ENCODE measurements at regions not wholly inside any gene's neighbourhood (a gene's known extent, or its start where the extent isn't known, plus 50 kb on each side); places are given as distances from the start of the nearest gene placed in this dataset.

DNA sequence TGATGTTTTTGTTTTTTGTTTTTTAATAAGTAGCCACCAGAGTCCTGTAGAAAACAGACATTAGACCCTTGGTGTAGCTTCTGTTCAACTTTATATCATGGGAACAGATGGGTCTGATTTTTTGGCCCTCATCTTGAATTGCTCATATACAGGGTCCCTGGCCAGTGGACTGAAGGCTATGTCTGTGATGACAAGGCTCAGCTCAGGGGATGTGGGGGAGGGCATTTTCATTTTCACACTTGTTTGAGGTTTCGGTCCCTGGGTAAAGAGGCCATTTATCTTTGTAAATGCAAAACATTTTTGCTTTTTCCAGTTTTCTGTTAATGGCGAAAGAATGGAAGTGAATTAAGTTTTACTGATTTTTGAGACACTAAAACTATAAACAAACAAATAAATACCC is 257.6 kb upstream of the PHYHIPL start:
- TF ChIP-seq, protein P1, sequence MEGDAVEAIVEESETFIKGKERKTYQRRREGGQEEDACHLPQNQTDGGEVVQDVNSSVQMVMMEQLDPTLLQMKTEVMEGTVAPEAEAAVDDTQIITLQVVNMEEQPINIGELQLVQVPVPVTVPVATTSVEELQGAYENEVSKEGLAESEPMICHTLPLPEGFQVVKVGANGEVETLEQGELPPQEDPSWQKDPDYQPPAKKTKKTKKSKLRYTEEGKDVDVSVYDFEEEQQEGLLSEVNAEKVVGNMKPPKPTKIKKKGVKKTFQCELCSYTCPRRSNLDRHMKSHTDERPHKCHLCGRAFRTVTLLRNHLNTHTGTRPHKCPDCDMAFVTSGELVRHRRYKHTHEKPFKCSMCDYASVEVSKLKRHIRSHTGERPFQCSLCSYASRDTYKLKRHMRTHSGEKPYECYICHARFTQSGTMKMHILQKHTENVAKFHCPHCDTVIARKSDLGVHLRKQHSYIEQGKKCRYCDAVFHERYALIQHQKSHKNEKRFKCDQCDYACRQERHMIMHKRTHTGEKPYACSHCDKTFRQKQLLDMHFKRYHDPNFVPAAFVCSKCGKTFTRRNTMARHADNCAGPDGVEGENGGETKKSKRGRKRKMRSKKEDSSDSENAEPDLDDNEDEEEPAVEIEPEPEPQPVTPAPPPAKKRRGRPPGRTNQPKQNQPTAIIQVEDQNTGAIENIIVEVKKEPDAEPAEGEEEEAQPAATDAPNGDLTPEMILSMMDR (IDR thresholded peaks at IDR 0.05): no peak
- Histone ChIP-seq H3K27me3 (no peaks in the 10 kb centered on the region), H3K4me3 (no peak overlapping the region), H3K36me3 (no peaks in the 10 kb centered on the region), H3K9me3 (no peaks in the 10 kb centered on the region), H3K4me1 (no peaks in the 10 kb centered on the region), H3K27ac (no peak overlapping the region)
- DNase-seq: no peak
- intact Hi-C loops (cut with DNase I): no loop called here
- no peak for ATAC-seq

DNA sequence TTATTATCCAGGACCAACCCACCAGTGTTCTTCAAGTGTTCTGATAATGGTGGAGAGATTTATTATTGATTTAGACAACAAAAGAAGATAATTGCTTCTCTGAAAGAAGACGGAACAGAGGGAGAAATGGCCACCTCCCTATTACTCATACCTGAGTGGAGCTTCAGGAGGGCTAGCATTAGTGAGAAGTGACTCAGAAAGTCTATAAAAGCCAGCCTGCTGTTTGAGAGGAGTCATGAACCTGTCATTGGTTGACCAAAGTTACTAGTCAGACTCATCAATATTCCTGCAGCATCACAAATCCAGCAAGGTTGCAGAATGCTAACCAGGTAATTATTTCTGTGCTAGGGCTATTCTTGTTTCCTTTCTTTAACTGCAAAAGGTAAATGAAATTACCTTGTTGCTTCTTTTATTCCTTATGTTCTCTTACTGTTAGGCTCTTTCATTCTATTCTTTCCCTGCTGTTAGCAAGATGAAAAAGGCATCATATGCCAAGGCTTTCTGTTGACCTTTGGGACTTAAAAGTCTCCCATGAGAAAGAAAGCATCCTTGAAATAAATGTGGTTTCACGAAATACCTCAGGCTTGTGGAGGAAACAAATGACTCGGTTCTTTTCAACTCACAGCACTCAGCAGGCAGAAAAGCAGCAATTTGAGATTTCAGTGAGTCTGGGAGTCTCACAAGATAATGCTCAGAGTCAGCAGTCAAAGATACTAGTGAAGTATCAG is 256.4 kb upstream of the PHYHIPL start:
- intact Hi-C loops (cut with DNase I): no loop called here
- ATAC-seq (no peak), DNase-seq (no peak)
- Histone ChIP-seq H3K4me3 (no peak overlapping the region), H3K27ac (no peak overlapping the region), H3K4me1 (no peaks in the 10 kb centered on the region), H3K9me3 (no peaks in the 10 kb centered on the region), H3K27me3 (no peaks in the 10 kb centered on the region), H3K36me3 (no peaks in the 10 kb centered on the region)
- TF ChIP-seq, protein P1 (IDR thresholded peaks at IDR 0.05): no peak

DNA sequence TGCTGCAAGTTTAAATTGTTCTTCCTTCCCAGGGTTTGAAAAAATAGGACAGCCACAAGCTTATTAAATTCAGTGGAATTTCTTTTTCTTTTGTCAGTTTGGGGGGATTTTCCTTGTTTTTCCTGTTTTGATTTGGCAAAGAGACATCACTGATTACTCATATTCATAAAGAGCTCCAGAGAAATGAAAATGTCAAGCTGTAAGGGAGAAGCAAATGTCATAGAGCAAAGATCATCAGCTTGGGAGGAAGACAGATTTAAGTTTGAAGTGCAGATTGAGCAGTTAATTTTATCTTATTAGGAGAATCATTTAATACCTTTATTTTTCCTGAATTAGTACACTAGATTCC is 255.8 kb upstream of the PHYHIPL start:
- intact Hi-C loops (cut with DNase I): no loop called here
- H3K27ac ChIP-seq: no peak overlapping the region
- no peaks in the 10 kb centered on the region for H3K9me3 ChIP-seq
- H3K27me3 ChIP-seq: no peaks in the 10 kb centered on the region
- ATAC-seq (no peak), DNase-seq (no peak)
- TF ChIP-seq, protein P1 (IDR thresholded peaks at IDR 0.05): no peak
- H3K4me3 ChIP-seq: no peak overlapping the region
- no peaks in the 10 kb centered on the region for H3K4me1 ChIP-seq
- no peaks in the 10 kb centered on the region for H3K36me3 ChIP-seq

DNA sequence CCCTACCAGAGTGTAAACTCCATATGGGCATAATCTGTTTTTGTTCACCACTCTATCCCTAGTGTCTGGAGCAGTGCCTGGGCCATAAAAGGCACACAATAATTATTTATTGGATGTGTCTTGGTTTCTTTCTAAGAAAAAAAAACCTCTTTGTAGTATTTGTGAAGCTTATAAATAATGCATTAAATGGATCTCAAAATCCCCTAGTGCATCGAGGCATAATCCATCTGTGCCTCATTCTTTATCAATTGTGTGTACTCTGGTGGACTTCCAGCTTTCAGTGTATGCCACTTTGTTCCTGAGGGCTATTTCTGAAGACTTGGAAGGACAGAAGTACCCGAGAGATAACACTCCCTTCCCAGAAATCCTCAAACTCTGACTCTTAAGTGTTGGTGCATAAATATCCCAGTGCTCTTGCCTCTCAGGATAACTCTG is 255.0 kb upstream of the PHYHIPL start:
- ATAC-seq: no peak
- Histone ChIP-seq H3K9me3 (no peaks in the 10 kb centered on the region), H3K27me3 (no peaks in the 10 kb centered on the region), H3K36me3 (no peaks in the 10 kb centered on the region), H3K4me3 (no peak overlapping the region), H3K4me1 (no peaks in the 10 kb centered on the region), H3K27ac (no peak overlapping the region)
- no peak for DNase-seq
- intact Hi-C loops (cut with DNase I): no loop called here
- TF ChIP-seq, protein P1 (IDR thresholded peaks at IDR 0.05): no peak

DNA sequence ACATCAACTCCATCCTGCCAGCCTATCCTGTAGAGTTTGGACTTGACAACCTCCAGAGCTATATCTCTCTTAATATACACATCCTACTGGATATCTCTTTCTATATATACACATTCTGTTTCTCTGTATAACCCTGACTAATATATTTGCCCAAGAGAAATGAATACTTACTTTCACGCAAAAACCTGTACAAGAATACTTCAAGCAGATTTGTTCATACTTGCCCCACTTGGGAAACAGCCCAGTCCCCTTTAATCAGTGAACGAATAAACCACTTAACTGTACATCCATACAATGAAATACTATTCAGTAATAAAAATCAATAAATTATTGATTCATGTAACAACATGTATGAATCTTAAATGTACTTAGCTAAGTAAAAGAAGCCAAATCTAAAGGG is 251.1 kb upstream of the PHYHIPL start:
- no peak for ATAC-seq
- Histone ChIP-seq H3K4me3 (no peak overlapping the region), H3K36me3 (no peaks in the 10 kb centered on the region), H3K27me3 (no peaks in the 10 kb centered on the region), H3K9me3 (no peaks in the 10 kb centered on the region), H3K4me1 (no peaks in the 10 kb centered on the region), H3K27ac (no peak overlapping the region)
- intact Hi-C loops (cut with DNase I): no loop called here
- TF ChIP-seq, protein P1 (IDR thresholded peaks at IDR 0.05): no peak
- DNase-seq: no peak

DNA sequence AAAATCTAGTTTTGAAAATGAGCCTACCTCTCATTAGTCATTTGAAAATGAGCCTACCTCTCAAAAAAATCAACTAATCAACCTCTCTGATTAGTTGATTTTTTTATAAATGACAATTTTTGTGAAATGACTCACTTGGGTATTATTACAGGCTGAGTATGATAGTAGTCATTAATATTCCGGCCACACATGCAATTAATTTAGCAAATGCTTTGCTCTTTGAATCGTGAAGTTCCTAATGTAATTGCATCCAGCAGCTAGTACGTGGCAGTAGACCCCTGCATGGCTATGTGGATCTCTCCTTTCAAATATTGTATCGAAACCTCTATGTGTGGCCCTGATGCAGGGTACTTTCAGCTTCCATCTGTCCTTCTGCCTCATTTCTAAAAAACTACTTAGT is 245.9 kb upstream of the PHYHIPL start:
- H3K4me3 ChIP-seq: no peak overlapping the region
- intact Hi-C loops (cut with DNase I): no loop called here

More for the DNA sequence above, 245.9 kb upstream of the PHYHIPL start:
- Histone ChIP-seq H3K36me3 (no peaks in the 10 kb centered on the region), H3K9me3 (no peaks in the 10 kb centered on the region), H3K27me3 (no peaks in the 10 kb centered on the region), H3K4me1 (no peaks in the 10 kb centered on the region), H3K27ac (no peak overlapping the region)
- no peak for ATAC-seq
- no peak for DNase-seq
- TF ChIP-seq, protein P1 (IDR thresholded peaks at IDR 0.05): no peak
